ENCODE measurements at regions not wholly inside any gene's neighbourhood (a gene's known extent, or its start where the extent isn't known, plus 50 kb on each side); places are given as distances from the start of the nearest gene placed in this dataset.

DNA sequence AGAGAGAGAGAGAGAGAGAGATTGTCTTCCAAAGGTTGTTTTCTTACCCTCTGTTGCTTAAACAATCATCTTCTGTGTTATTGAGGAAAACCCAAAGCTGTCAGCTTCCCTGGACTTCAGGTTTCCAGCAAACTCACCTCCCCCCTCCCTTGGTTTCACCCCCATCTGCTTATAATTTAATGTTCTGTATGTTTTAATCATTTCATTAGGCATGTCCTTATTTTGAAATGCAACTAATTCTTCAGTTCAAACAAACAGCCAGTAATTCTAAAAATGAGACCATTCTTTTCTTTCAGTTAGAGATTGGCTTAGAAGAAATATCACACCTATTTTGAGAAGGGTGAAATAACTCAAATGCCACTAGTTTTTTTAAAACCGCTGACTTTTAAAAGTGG lies 102.9 kb downstream of the FAM204A start:
- Histone ChIP-seq H3K27me3 (replicated peaks; ENCODE audit: insufficient read depth, low read depth, low read length, poor library complexity) (peaks cover 98% of the 10 kb centered on the region), H3K9me3 (ENCODE audit: low read depth, low read length, poor library complexity, severe bottlenecking) (no peaks in the 10 kb centered on the region), H3K4me1 (ENCODE audit: insufficient read depth, low read length, poor library complexity, severe bottlenecking) (no peaks in the 10 kb centered on the region), H3K36me3 (ENCODE audit: insufficient read depth, low read length, poor library complexity, severe bottlenecking) (no peaks in the 10 kb centered on the region), H3K27ac (ENCODE audit: low read depth, low read length, poor library complexity, severe bottlenecking) (no peak overlapping the region), H3K4me3 (ENCODE audit: low read depth, low read length, poor library complexity, severe bottlenecking) (no peak overlapping the region)
- no peak for DNase-seq (ENCODE audit: low spot score)
- BruUV-seq (replicated peaks), result no TSS peak
- ChIA-PET POLR2A (ENCODE audit: low non-redundant PET) (interaction anchor here (0.7 kb wide), 1 partner anchor 609 kb away, joined by 3 read pairs; no protein-coding TSS in a partner anchor), CTCF (no interaction called here)
- intact Hi-C loops (cut with micrococcal nuclease; ENCODE audit: unreplicated experiment), result no loop called here
- TF ChIP-seq, protein P1, sequence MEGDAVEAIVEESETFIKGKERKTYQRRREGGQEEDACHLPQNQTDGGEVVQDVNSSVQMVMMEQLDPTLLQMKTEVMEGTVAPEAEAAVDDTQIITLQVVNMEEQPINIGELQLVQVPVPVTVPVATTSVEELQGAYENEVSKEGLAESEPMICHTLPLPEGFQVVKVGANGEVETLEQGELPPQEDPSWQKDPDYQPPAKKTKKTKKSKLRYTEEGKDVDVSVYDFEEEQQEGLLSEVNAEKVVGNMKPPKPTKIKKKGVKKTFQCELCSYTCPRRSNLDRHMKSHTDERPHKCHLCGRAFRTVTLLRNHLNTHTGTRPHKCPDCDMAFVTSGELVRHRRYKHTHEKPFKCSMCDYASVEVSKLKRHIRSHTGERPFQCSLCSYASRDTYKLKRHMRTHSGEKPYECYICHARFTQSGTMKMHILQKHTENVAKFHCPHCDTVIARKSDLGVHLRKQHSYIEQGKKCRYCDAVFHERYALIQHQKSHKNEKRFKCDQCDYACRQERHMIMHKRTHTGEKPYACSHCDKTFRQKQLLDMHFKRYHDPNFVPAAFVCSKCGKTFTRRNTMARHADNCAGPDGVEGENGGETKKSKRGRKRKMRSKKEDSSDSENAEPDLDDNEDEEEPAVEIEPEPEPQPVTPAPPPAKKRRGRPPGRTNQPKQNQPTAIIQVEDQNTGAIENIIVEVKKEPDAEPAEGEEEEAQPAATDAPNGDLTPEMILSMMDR (conservative IDR thresholded peaks at IDR 0.05; ENCODE audit: low read depth, low read length), result no peak
- TF ChIP-seq EZH2 (IDR thresholded peaks at IDR 0.05; ENCODE audit: borderline replicate concordance, low read depth, low read length, poor library complexity, severe bottlenecking), result no peak

DNA sequence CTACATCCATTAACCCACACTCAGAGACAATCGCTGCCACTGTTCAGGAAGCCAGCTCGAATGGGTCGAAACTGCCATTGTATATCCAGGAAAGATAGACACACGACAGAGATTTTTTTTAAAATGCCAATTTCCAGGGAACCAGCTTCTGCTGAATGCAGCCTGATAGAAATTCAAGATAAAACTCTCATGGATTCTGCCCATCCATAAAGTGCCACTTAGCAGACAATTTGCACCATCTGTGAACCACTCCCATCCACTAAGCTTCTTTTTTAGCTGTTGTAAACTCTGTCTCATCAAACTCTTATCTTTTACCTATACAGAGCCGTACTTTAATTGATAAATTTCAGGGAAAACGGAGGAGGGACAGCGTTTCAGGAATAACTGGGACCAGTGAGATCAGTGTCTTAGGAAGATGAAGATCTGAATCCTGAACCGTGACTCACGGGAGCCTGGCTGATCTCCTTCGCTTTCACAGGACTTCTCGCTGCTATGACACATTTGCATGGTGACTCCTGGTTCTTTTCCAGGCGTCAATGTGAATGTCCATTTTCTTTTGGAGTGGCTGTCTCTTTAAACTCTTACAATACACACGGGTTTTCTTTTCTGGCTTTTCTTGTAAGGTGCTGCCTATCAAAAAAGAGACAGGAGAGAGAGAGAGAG lies 103.4 kb downstream of the FAM204A start:
- no peaks in the 10 kb centered on the region for H3K4me1 ChIP-seq (ENCODE audit: insufficient read depth, low read length, poor library complexity, severe bottlenecking)
- CTCF ChIA-PET, result no interaction called here
- POLR2A ChIA-PET (ENCODE audit: low non-redundant PET), result interaction anchor here (0.7 kb wide), 1 partner anchor 609 kb away, joined by 3 read pairs; no protein-coding TSS in a partner anchor
- no TSS peak for BruUV-seq (replicated peaks)
- H3K9me3 ChIP-seq (ENCODE audit: low read depth, low read length, poor library complexity, severe bottlenecking), result no peaks in the 10 kb centered on the region
- no peaks in the 10 kb centered on the region for H3K36me3 ChIP-seq (ENCODE audit: insufficient read depth, low read length, poor library complexity, severe bottlenecking)
- DNase-seq (ENCODE audit: low spot score), result no peak
- no peak overlapping the region for H3K4me3 ChIP-seq (ENCODE audit: low read depth, low read length, poor library complexity, severe bottlenecking)
- H3K27me3 ChIP-seq (replicated peaks; ENCODE audit: insufficient read depth, low read depth, low read length, poor library complexity), result peaks cover 98% of the 10 kb centered on the region
- no peak overlapping the region for H3K27ac ChIP-seq (ENCODE audit: low read depth, low read length, poor library complexity, severe bottlenecking)
- intact Hi-C loops (cut with micrococcal nuclease; ENCODE audit: unreplicated experiment), result no loop called here
- TF ChIP-seq EZH2 (IDR thresholded peaks at IDR 0.05; ENCODE audit: borderline replicate concordance, low read depth, low read length, poor library complexity, severe bottlenecking), result no peak

DNA sequence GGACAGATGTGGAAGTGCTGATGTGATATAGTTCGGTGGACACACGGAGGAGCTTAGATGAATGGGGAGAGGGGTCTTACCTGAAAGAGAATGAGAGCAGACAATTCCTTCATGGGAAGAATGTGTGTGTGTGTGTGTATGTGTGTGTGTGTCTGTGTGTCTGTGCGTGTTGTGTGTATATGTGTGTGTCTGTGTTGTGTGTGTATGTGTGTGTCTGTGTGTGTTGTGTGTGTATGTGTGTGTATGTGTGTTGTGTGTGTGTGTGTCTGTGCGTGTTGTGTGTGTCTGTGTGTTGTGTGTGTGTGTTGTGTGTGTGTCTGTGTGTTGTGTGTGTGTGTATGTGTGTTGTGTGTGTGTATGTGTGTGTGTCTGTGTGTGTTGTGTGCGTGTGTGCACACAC lies 104.2 kb downstream of the FAM204A start:
- Histone ChIP-seq H3K27ac (ENCODE audit: low read depth, low read length, poor library complexity, severe bottlenecking) (no peak overlapping the region), H3K4me3 (ENCODE audit: low read depth, low read length, poor library complexity, severe bottlenecking) (no peak overlapping the region), H3K9me3 (ENCODE audit: low read depth, low read length, poor library complexity, severe bottlenecking) (no peaks in the 10 kb centered on the region), H3K4me1 (ENCODE audit: insufficient read depth, low read length, poor library complexity, severe bottlenecking) (no peaks in the 10 kb centered on the region), H3K27me3 (replicated peaks; ENCODE audit: insufficient read depth, low read depth, low read length, poor library complexity) (peaks cover 93% of the 10 kb centered on the region), H3K36me3 (ENCODE audit: insufficient read depth, low read length, poor library complexity, severe bottlenecking) (no peaks in the 10 kb centered on the region)
- ChIA-PET CTCF (no interaction called here), POLR2A (ENCODE audit: low non-redundant PET) (no interaction called here)
- no peak for DNase-seq (ENCODE audit: low spot score)
- BruUV-seq (replicated peaks), result no TSS peak
- TF ChIP-seq, protein P1 (conservative IDR thresholded peaks at IDR 0.05; ENCODE audit: low read depth, low read length), result no peak
- intact Hi-C loops (cut with micrococcal nuclease; ENCODE audit: unreplicated experiment), result no loop called here

DNA sequence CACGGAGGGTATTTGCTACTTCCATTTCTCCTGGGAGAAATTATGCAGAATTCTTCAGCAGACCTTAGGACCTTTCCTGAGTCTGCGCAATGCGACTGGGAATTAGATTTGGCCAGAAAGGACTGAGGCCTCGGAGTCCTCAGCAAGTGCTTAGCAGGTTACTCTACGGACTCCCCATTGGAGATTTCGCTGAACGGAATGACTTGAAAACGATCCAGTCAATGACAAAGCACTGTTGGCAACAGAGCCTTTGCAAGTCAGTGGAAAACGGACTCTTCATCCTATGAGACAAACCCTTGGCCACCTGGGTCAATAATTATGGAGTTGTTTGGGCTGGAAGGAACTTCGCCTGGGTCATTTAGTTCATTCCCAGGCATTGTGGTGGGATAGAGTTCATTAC lies 107.4 kb downstream of the FAM204A start:
- Histone ChIP-seq H3K4me3 (ENCODE audit: low read depth, low read length, poor library complexity, severe bottlenecking) (no peak overlapping the region), H3K36me3 (ENCODE audit: insufficient read depth, low read length, poor library complexity, severe bottlenecking) (no peaks in the 10 kb centered on the region), H3K27ac (ENCODE audit: low read depth, low read length, poor library complexity, severe bottlenecking) (no peak overlapping the region), H3K9me3 (ENCODE audit: low read depth, low read length, poor library complexity, severe bottlenecking) (no peaks in the 10 kb centered on the region), H3K4me1 (ENCODE audit: insufficient read depth, low read length, poor library complexity, severe bottlenecking) (no peaks in the 10 kb centered on the region), H3K27me3 (replicated peaks; ENCODE audit: insufficient read depth, low read depth, low read length, poor library complexity) (peaks cover 74% of the 10 kb centered on the region)
- no TSS peak for BruUV-seq (replicated peaks)
- intact Hi-C loops (cut with micrococcal nuclease; ENCODE audit: unreplicated experiment), result no loop called here
- TF ChIP-seq, protein P1 (conservative IDR thresholded peaks at IDR 0.05; ENCODE audit: low read depth, low read length), result no peak
- no peak for TF ChIP-seq EZH2 (IDR thresholded peaks at IDR 0.05; ENCODE audit: borderline replicate concordance, low read depth, low read length, poor library complexity, severe bottlenecking)
- ChIA-PET CTCF (no interaction called here), POLR2A (ENCODE audit: low non-redundant PET) (no interaction called here)
- DNase-seq (ENCODE audit: low spot score), result no peak

Measured in A673 (cell line).